ENCODE measurements at regions not wholly inside any gene's neighbourhood (a gene's known extent, or its start where the extent isn't known, plus 50 kb on each side); places are given as distances from the start of the nearest gene placed in this dataset.

GRCh38 chr3:130820976-130821375 lies 72.9 kb upstream of the ATP2C1 start:
- no CpG with 5 or more reads among the region's 2 CpGs for WGBS (ENCODE audit: insufficient coverage)
- POLR2A ChIA-PET: no interaction called here
- Histone ChIP-seq H3K36me3 (ENCODE audit: control insufficient read depth in 2 of 2, extremely low read depth in 1 of 2, insufficient read depth in 1 of 2, low read length in 1 of 2) (no peaks in the 10 kb centered on the region), H3K27me3 (replicated peaks in 1 of 2; ENCODE audit: control insufficient read depth in 2 of 2, extremely low read depth in 1 of 2, insufficient read depth in 2 of 2, low read length in 1 of 2) (no peaks in the 10 kb centered on the region), H3K4me1 (ENCODE audit: control insufficient read depth in 1 of 2, extremely low read depth in 1 of 2, insufficient read depth in 2 of 2, low read length in 2 of 2) (no peaks in the 10 kb centered on the region), H3K4me3 (ENCODE audit: control insufficient read depth in 1 of 2, extremely low read depth in 1 of 2, low read length in 1 of 2) (no peak overlapping the region), H3K27ac (ENCODE audit: low read length) (no peak overlapping the region), H3K9me3 (no peaks in the 10 kb centered on the region)
- no peak overlapping the region for H3K27ac Mint-ChIP-seq
- H3K27me3 Mint-ChIP-seq: peaks cover 5 to 7% of the 10 kb centered on the region in 2 donors
- H3K9me3 Mint-ChIP-seq: no peaks in the 10 kb centered on the region
- H3K4me1 Mint-ChIP-seq: no peaks in the 10 kb centered on the region
- H3K4me3 Mint-ChIP-seq: no peak overlapping the region
- ATAC-seq (replicated peaks in 1 of 4): no peak
- no peaks in the 10 kb centered on the region for H3K36me3 Mint-ChIP-seq
- no peak for DNase-seq
- CTCF ChIA-PET: no interaction called here

- Mint-ChIP-seq H3K9me3 (no peaks in the 10 kb centered on the region), H3K27me3 (peaks cover 5 to 7% of the 10 kb centered on the region in 2 donors), H3K4me3 (no peak overlapping the region), H3K27ac (no peak overlapping the region), H3K36me3 (no peaks in the 10 kb centered on the region), H3K4me1 (no peaks in the 10 kb centered on the region)
- ChIA-PET POLR2A (no interaction called here), CTCF (no interaction called here)
- no CpG with 5 or more reads among the region's 1 CpG for whole genome bisulfite sequencing (ENCODE audit: insufficient coverage)
- no peaks in the 10 kb centered on the region for H3K9me3 ChIP-seq
- no peaks in the 10 kb centered on the region for H3K4me1 ChIP-seq (ENCODE audit: control insufficient read depth in 1 of 2, extremely low read depth in 1 of 2, insufficient read depth in 2 of 2, low read length in 2 of 2)
- H3K4me3 ChIP-seq (ENCODE audit: control insufficient read depth in 1 of 2, extremely low read depth in 1 of 2, low read length in 1 of 2): no peak overlapping the region
- DNase-seq: no peak
- no peaks in the 10 kb centered on the region for H3K27me3 ChIP-seq (replicated peaks in 1 of 2; ENCODE audit: control insufficient read depth in 2 of 2, extremely low read depth in 1 of 2, insufficient read depth in 2 of 2, low read length in 1 of 2)
- no peak for ATAC-seq (replicated peaks in 1 of 4)
- no peaks in the 10 kb centered on the region for H3K36me3 ChIP-seq (ENCODE audit: control insufficient read depth in 2 of 2, extremely low read depth in 1 of 2, insufficient read depth in 1 of 2, low read length in 1 of 2)
- no peak overlapping the region for H3K27ac ChIP-seq (ENCODE audit: low read length)
Observed at GRCh38 chr3:130821806-130822205, 72.1 kb upstream of the ATP2C1 start.

- Histone ChIP-seq H3K27ac (ENCODE audit: low read length) (no peak overlapping the region), H3K4me3 (ENCODE audit: control insufficient read depth in 1 of 2, extremely low read depth in 1 of 2, low read length in 1 of 2) (no peak overlapping the region), H3K4me1 (ENCODE audit: control insufficient read depth in 1 of 2, extremely low read depth in 1 of 2, insufficient read depth in 2 of 2, low read length in 2 of 2) (no peaks in the 10 kb centered on the region), H3K27me3 (replicated peaks in 1 of 2; ENCODE audit: control insufficient read depth in 2 of 2, extremely low read depth in 1 of 2, insufficient read depth in 2 of 2, low read length in 1 of 2) (peaks cover 0 to 2% of the 10 kb centered on the region in 2 experiments), H3K9me3 (no peaks in the 10 kb centered on the region), H3K36me3 (ENCODE audit: control insufficient read depth in 2 of 2, extremely low read depth in 1 of 2, insufficient read depth in 1 of 2, low read length in 1 of 2) (no peaks in the 10 kb centered on the region)
- Mint-ChIP-seq H3K9me3 (no peaks in the 10 kb centered on the region), H3K27me3 (peaks cover 5 to 7% of the 10 kb centered on the region in 2 donors), H3K4me1 (no peaks in the 10 kb centered on the region), H3K27ac (no peak overlapping the region), H3K4me3 (no peak overlapping the region), H3K36me3 (no peaks in the 10 kb centered on the region)
- no peak for ATAC-seq (replicated peaks in 1 of 4)
- POLR2A ChIA-PET: no interaction called here
- CTCF ChIA-PET: no interaction called here
- no peak for DNase-seq
- 86% methylated on average over 1 of the region's 4 CpGs for WGBS (ENCODE audit: insufficient coverage)
Observed at GRCh38 chr3:130823241-130823884, 70.5 kb upstream of the ATP2C1 start.

- ATAC-seq (replicated peaks in 1 of 4): no peak
- Mint-ChIP-seq H3K27ac (no peak overlapping the region), H3K9me3 (no peaks in the 10 kb centered on the region), H3K4me3 (no peak overlapping the region), H3K36me3 (no peaks in the 10 kb centered on the region), H3K27me3 (peaks cover 5 to 7% of the 10 kb centered on the region in 2 donors), H3K4me1 (no peaks in the 10 kb centered on the region)
- H3K27me3 ChIP-seq (replicated peaks in 1 of 2; ENCODE audit: control insufficient read depth in 2 of 2, extremely low read depth in 1 of 2, insufficient read depth in 2 of 2, low read length in 1 of 2): peaks cover 0 to 2% of the 10 kb centered on the region in 2 experiments
- POLR2A ChIA-PET: no interaction called here
- 30% methylated on average over 1 of the region's 1 CpG for WGBS (ENCODE audit: insufficient coverage)
- no peaks in the 10 kb centered on the region for H3K9me3 ChIP-seq
- H3K4me1 ChIP-seq (ENCODE audit: control insufficient read depth in 1 of 2, extremely low read depth in 1 of 2, insufficient read depth in 2 of 2, low read length in 2 of 2): no peaks in the 10 kb centered on the region
- H3K4me3 ChIP-seq (ENCODE audit: control insufficient read depth in 1 of 2, extremely low read depth in 1 of 2, low read length in 1 of 2): no peak overlapping the region
- H3K27ac ChIP-seq (ENCODE audit: low read length): no peak overlapping the region
- H3K36me3 ChIP-seq (ENCODE audit: control insufficient read depth in 2 of 2, extremely low read depth in 1 of 2, insufficient read depth in 1 of 2, low read length in 1 of 2): no peaks in the 10 kb centered on the region
- no peak for DNase-seq
- CTCF ChIA-PET: no interaction called here
Observed at GRCh38 chr3:130823996-130824395, 69.9 kb upstream of the ATP2C1 start.

- WGBS (ENCODE audit: insufficient coverage): 100% methylated on average over 1 of the region's 2 CpGs
- no peaks in the 10 kb centered on the region for H3K4me1 Mint-ChIP-seq
- no peaks in the 10 kb centered on the region for H3K36me3 Mint-ChIP-seq
- peaks cover 2 to 5% of the 10 kb centered on the region in 2 donors for H3K27me3 Mint-ChIP-seq
- Histone ChIP-seq H3K27me3 (replicated peaks in 1 of 2; ENCODE audit: control insufficient read depth in 2 of 2, extremely low read depth in 1 of 2, insufficient read depth in 2 of 2, low read length in 1 of 2) (peaks cover 0 to 2% of the 10 kb centered on the region in 2 experiments), H3K4me3 (ENCODE audit: control insufficient read depth in 1 of 2, extremely low read depth in 1 of 2, low read length in 1 of 2) (no peak overlapping the region), H3K4me1 (ENCODE audit: control insufficient read depth in 1 of 2, extremely low read depth in 1 of 2, insufficient read depth in 2 of 2, low read length in 2 of 2) (no peaks in the 10 kb centered on the region), H3K36me3 (ENCODE audit: control insufficient read depth in 2 of 2, extremely low read depth in 1 of 2, insufficient read depth in 1 of 2, low read length in 1 of 2) (no peaks in the 10 kb centered on the region), H3K9me3 (no peaks in the 10 kb centered on the region), H3K27ac (ENCODE audit: low read length) (no peak overlapping the region)
- no peak overlapping the region for H3K27ac Mint-ChIP-seq
- DNase-seq (no peak), ATAC-seq (replicated peaks in 1 of 4) (no peak)
- CTCF ChIA-PET: no interaction called here
- H3K4me3 Mint-ChIP-seq: no peak overlapping the region
- no peaks in the 10 kb centered on the region for H3K9me3 Mint-ChIP-seq
- POLR2A ChIA-PET: no interaction called here
Observed at GRCh38 chr3:130825762-130826299, 68.1 kb upstream of the ATP2C1 start.

- no peaks in the 10 kb centered on the region for H3K9me3 Mint-ChIP-seq
- Histone ChIP-seq H3K9me3 (no peaks in the 10 kb centered on the region), H3K27ac (ENCODE audit: low read length) (no peak overlapping the region), H3K27me3 (replicated peaks in 1 of 2; ENCODE audit: control insufficient read depth in 2 of 2, extremely low read depth in 1 of 2, insufficient read depth in 2 of 2, low read length in 1 of 2) (peaks cover 0 to 2% of the 10 kb centered on the region in 2 experiments), H3K4me1 (ENCODE audit: control insufficient read depth in 1 of 2, extremely low read depth in 1 of 2, insufficient read depth in 2 of 2, low read length in 2 of 2) (no peaks in the 10 kb centered on the region), H3K4me3 (ENCODE audit: control insufficient read depth in 1 of 2, extremely low read depth in 1 of 2, low read length in 1 of 2) (no peak overlapping the region), H3K36me3 (ENCODE audit: control insufficient read depth in 2 of 2, extremely low read depth in 1 of 2, insufficient read depth in 1 of 2, low read length in 1 of 2) (no peaks in the 10 kb centered on the region)
- H3K36me3 Mint-ChIP-seq: no peaks in the 10 kb centered on the region
- DNase-seq (no peak), ATAC-seq (replicated peaks in 1 of 4) (no peak)
- H3K27ac Mint-ChIP-seq: no peak overlapping the region
- POLR2A ChIA-PET: no interaction called here
- H3K4me3 Mint-ChIP-seq: no peak overlapping the region
- no peaks in the 10 kb centered on the region for H3K4me1 Mint-ChIP-seq
- CTCF ChIA-PET: no interaction called here
- WGBS (ENCODE audit: insufficient coverage): 89% methylated on average over 3 of the region's 4 CpGs
- peaks cover 2 to 6% of the 10 kb centered on the region in 2 donors for H3K27me3 Mint-ChIP-seq
Observed at GRCh38 chr3:130826516-130827182, 67.2 kb upstream of the ATP2C1 start.
